Skeletal muscle satellite cell (primary cell): ENCODE measurements at regions not wholly inside any gene's neighbourhood (a gene's known extent, or its start where the extent isn't known, plus 50 kb on each side); places are given as distances from the start of the nearest gene placed in this dataset.

Experiments used
- H3K27me3 ChIP-seq: 2 replicates; pipeline ENCODE4 v1.7.0; 2013; ENCODE audit warnings: low read length; ENCODE audit not compliant: control insufficient read depth, insufficient read depth
- H3K36me3 ChIP-seq: 2 replicates; pipeline ENCODE4 v1.7.0; 2013; ENCODE audit warnings: mild to moderate bottlenecking, control low read depth, low read length; ENCODE audit not compliant: insufficient read depth
- H3K4me1 ChIP-seq: 2 replicates; pipeline ENCODE4 v1.7.0; 2013; ENCODE audit warnings: low read length; ENCODE audit not compliant: control insufficient read depth, insufficient read depth
- H3K4me2 ChIP-seq: 2 replicates; pipeline ENCODE4 v1.7.0; 2013; ENCODE audit warnings: mild to moderate bottlenecking, low read length
- H3K4me3 ChIP-seq: 2 replicates; pipeline ENCODE4 v1.7.0; 2013; ENCODE audit warnings: low read length
- H3K9ac ChIP-seq: 2 replicates; pipeline ENCODE4 v1.7.0; 2013; ENCODE audit warnings: mild to moderate bottlenecking, low read depth, low read length, moderate library complexity
- H3K9me3 ChIP-seq: replicated peaks from 2 replicates; pipeline ENCODE4 v1.7.0; 2013; ENCODE audit warnings: mild to moderate bottlenecking, control low read depth, low read length

GRCh38 chr6:14452567-14453527, 335.3 kb downstream of the CD83 start:
- no peaks in the 10 kb centered on the region for H3K9me3 ChIP-seq
- no peak overlapping the region for H3K9ac ChIP-seq
- no peak overlapping the region for H3K4me2 ChIP-seq
- H3K36me3 ChIP-seq, result no peaks in the 10 kb centered on the region
- peaks cover 2% of the 10 kb centered on the region for H3K4me1 ChIP-seq
- no peak overlapping the region for H3K4me3 ChIP-seq
- H3K27me3 ChIP-seq, result no peaks in the 10 kb centered on the region

GRCh38 chr6:14453712-14454472, 336.3 kb downstream of the CD83 start:
- Histone ChIP-seq H3K27me3 (no peaks in the 10 kb centered on the region), H3K4me1 (peaks cover 11% of the 10 kb centered on the region), H3K9me3 (no peaks in the 10 kb centered on the region), H3K9ac (no peak overlapping the region), H3K4me2 (no peak overlapping the region), H3K4me3 (no peak overlapping the region), H3K36me3 (no peaks in the 10 kb centered on the region)

GRCh38 chr6:14454473-14454775, 336.9 kb downstream of the CD83 start:
- no peak overlapping the region for H3K4me2 ChIP-seq
- H3K4me1 ChIP-seq, result peaks cover 15% of the 10 kb centered on the region
- H3K9ac ChIP-seq, result no peak overlapping the region
- no peaks in the 10 kb centered on the region for H3K9me3 ChIP-seq
- no peak overlapping the region for H3K4me3 ChIP-seq
- no peaks in the 10 kb centered on the region for H3K36me3 ChIP-seq
- H3K27me3 ChIP-seq, result no peaks in the 10 kb centered on the region

- no peaks in the 10 kb centered on the region for H3K36me3 ChIP-seq
- no peaks in the 10 kb centered on the region for H3K27me3 ChIP-seq
- peaks cover 15% of the 10 kb centered on the region for H3K4me1 ChIP-seq
- H3K4me3 ChIP-seq, result no peak overlapping the region
- H3K9me3 ChIP-seq, result no peaks in the 10 kb centered on the region
- H3K9ac ChIP-seq, result no peak overlapping the region
- H3K4me2 ChIP-seq, result no peak overlapping the region
Observed at GRCh38 chr6:14455427-14455826, 337.9 kb downstream of the CD83 start.

- Histone ChIP-seq H3K4me1 (peaks cover 15% of the 10 kb centered on the region), H3K36me3 (no peaks in the 10 kb centered on the region), H3K4me3 (no peak overlapping the region), H3K27me3 (no peaks in the 10 kb centered on the region), H3K9ac (no peak overlapping the region), H3K9me3 (no peaks in the 10 kb centered on the region), H3K4me2 (no peak overlapping the region)
Observed at GRCh38 chr6:14455876-14456648, 338.5 kb downstream of the CD83 start.

- H3K4me3 ChIP-seq, result no peak overlapping the region
- H3K4me2 ChIP-seq, result no peak overlapping the region
- no peaks in the 10 kb centered on the region for H3K9me3 ChIP-seq
- no peaks in the 10 kb centered on the region for H3K27me3 ChIP-seq
- H3K4me1 ChIP-seq, result peaks cover 15% of the 10 kb centered on the region
- H3K9ac ChIP-seq, result no peak overlapping the region
- H3K36me3 ChIP-seq, result no peaks in the 10 kb centered on the region
Observed at GRCh38 chr6:14456941-14457340, 339.4 kb downstream of the CD83 start.

GRCh38 chr6:14458669-14459266, 341.2 kb downstream of the CD83 start:
- H3K36me3 ChIP-seq, result no peaks in the 10 kb centered on the region
- H3K4me1 ChIP-seq, result peaks cover 15% of the 10 kb centered on the region
- H3K4me3 ChIP-seq, result no peak overlapping the region
- no peaks in the 10 kb centered on the region for H3K27me3 ChIP-seq
- no peak overlapping the region for H3K9ac ChIP-seq
- peak overlapping the region; percentile 25 for H3K4me2 ChIP-seq
- no peaks in the 10 kb centered on the region for H3K9me3 ChIP-seq

- Histone ChIP-seq H3K4me3 (no peak overlapping the region), H3K4me2 (no peak overlapping the region), H3K4me1 (peaks cover 15% of the 10 kb centered on the region), H3K9me3 (no peaks in the 10 kb centered on the region), H3K9ac (no peak overlapping the region), H3K36me3 (no peaks in the 10 kb centered on the region), H3K27me3 (no peaks in the 10 kb centered on the region)
Observed at GRCh38 chr6:14459315-14459714, 341.7 kb downstream of the CD83 start.

GRCh38 chr6:14460556-14460955, 343.0 kb downstream of the CD83 start:
- Histone ChIP-seq H3K4me2 (no peak overlapping the region), H3K9me3 (no peaks in the 10 kb centered on the region), H3K9ac (no peak overlapping the region), H3K36me3 (no peaks in the 10 kb centered on the region), H3K27me3 (no peaks in the 10 kb centered on the region), H3K4me3 (no peak overlapping the region), H3K4me1 (peaks cover 15% of the 10 kb centered on the region)

GRCh38 chr6:14462135-14462534, 344.6 kb downstream of the CD83 start:
- no peak overlapping the region for H3K4me3 ChIP-seq

GRCh38 chr6:14462566-14462965, 345.0 kb downstream of the CD83 start:
- H3K4me3 ChIP-seq, result no peak overlapping the region
- no peaks in the 10 kb centered on the region for H3K27me3 ChIP-seq
- no peaks in the 10 kb centered on the region for H3K36me3 ChIP-seq
- H3K4me1 ChIP-seq, result peaks cover 20% of the 10 kb centered on the region
- H3K9me3 ChIP-seq, result no peaks in the 10 kb centered on the region
- no peak overlapping the region for H3K4me2 ChIP-seq
- H3K9ac ChIP-seq, result no peak overlapping the region

More at GRCh38 chr6:14462135-14462534, 344.6 kb downstream of the CD83 start:
- Histone ChIP-seq H3K27me3 (no peaks in the 10 kb centered on the region), H3K36me3 (no peaks in the 10 kb centered on the region), H3K9ac (no peak overlapping the region), H3K4me2 (no peak overlapping the region), H3K9me3 (no peaks in the 10 kb centered on the region), H3K4me1 (peaks cover 17% of the 10 kb centered on the region)
